ENCODE measurements at regions not wholly inside any gene's neighbourhood (a gene's known extent, or its start where the extent isn't known, plus 50 kb on each side); places are given as distances from the start of the nearest gene placed in this dataset.

DNA sequence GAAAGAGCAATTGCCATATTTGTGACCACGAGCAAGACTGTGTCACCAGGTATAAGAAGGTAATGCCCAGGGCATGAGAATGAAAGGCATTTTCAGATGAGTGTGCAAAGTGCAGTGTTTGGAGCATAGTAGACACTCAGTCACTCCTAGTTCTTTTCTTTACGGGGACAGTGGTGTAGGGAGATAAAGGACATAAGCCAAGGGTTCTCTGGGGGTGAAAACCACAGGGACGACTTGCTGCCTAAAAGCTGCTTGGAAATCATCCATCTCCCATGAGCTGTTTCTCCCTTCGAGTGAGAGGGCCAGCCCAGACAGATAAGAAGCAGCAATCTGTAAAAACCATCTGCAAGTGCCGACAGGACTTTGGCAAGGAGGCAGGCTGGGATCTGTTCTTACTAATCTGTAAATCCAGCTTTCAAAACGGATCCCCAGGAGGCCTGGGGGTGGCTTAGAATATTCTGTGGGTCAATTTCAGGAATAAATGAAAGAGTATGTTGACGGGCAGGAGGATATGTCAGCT lies 221.6 kb downstream of the LPIN1 start:
- Mint-ChIP-seq H3K9me3 (ENCODE audit: low read depth) (peaks cover 14% of the 10 kb centered on the region), H3K27me3 (no peaks in the 10 kb centered on the region), H3K36me3 (ENCODE audit: insufficient read depth) (no peaks in the 10 kb centered on the region), H3K4me3 (ENCODE audit: low read depth) (no peak overlapping the region), H3K27ac (no peak overlapping the region), H3K4me1 (ENCODE audit: low read depth) (no peaks in the 10 kb centered on the region)
- TF ChIP-seq, protein P1, sequence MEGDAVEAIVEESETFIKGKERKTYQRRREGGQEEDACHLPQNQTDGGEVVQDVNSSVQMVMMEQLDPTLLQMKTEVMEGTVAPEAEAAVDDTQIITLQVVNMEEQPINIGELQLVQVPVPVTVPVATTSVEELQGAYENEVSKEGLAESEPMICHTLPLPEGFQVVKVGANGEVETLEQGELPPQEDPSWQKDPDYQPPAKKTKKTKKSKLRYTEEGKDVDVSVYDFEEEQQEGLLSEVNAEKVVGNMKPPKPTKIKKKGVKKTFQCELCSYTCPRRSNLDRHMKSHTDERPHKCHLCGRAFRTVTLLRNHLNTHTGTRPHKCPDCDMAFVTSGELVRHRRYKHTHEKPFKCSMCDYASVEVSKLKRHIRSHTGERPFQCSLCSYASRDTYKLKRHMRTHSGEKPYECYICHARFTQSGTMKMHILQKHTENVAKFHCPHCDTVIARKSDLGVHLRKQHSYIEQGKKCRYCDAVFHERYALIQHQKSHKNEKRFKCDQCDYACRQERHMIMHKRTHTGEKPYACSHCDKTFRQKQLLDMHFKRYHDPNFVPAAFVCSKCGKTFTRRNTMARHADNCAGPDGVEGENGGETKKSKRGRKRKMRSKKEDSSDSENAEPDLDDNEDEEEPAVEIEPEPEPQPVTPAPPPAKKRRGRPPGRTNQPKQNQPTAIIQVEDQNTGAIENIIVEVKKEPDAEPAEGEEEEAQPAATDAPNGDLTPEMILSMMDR (IDR thresholded peaks at IDR 0.05; ENCODE audit: unreplicated experiment) = no peak
- DNase-seq (ENCODE audit: low spot score, unreplicated experiment) = no peak

DNA sequence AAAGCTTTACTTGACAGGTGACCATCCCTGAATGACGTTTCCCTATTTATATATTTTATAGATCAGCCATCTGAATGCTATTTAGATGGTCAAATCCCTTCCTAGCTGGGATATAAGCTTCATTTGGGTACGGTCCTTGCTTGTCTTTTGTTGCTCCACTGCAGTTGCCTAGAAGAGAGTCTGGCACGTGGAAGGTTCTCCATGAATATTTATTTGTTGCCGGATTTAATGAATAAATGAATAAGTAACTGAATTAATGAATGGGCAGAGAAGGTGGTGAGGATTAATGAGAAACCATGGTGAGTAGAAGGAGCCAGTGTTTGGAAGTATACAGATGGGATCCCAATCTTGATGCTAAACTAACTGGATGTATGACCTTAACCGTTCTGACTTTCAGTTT lies 222.1 kb downstream of the LPIN1 start:
- H3K27me3 Mint-ChIP-seq = no peaks in the 10 kb centered on the region
- H3K4me3 Mint-ChIP-seq (ENCODE audit: low read depth) = no peak overlapping the region
- TF ChIP-seq, protein P1 (IDR thresholded peaks at IDR 0.05; ENCODE audit: unreplicated experiment) = no peak
- H3K9me3 Mint-ChIP-seq (ENCODE audit: low read depth) = peaks cover 16% of the 10 kb centered on the region
- H3K27ac Mint-ChIP-seq = no peak overlapping the region
- no peaks in the 10 kb centered on the region for H3K4me1 Mint-ChIP-seq (ENCODE audit: low read depth)
- DNase-seq (ENCODE audit: low spot score, unreplicated experiment) = no peak
- H3K36me3 Mint-ChIP-seq (ENCODE audit: insufficient read depth) = no peaks in the 10 kb centered on the region

DNA sequence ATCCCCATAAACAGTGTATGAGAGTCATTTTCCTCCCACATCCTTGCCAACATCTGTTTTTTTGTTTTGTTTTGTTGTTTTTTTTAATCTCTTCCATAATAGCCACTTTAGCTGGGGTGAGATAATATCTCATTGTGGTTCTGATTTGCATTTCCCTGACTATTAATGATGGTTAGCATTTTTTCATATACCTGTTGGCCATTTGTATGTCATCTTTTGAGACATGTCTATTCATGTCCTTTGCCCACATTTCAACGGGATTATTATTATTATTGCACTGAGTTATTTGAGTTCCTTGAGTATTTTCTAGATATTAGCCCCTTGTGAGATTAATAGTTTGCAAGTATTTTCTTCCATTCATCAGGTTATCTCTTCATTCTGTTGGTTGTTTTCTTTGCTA lies 223.3 kb downstream of the LPIN1 start:
- H3K9me3 Mint-ChIP-seq (ENCODE audit: low read depth) = peaks cover 21% of the 10 kb centered on the region
- H3K4me3 Mint-ChIP-seq (ENCODE audit: low read depth) = no peak overlapping the region
- H3K36me3 Mint-ChIP-seq (ENCODE audit: insufficient read depth) = peaks cover 1% of the 10 kb centered on the region
- TF ChIP-seq, protein P1 (IDR thresholded peaks at IDR 0.05; ENCODE audit: unreplicated experiment) = no peak
- no peaks in the 10 kb centered on the region for H3K27me3 Mint-ChIP-seq
- no peak overlapping the region for H3K27ac Mint-ChIP-seq
- H3K4me1 Mint-ChIP-seq (ENCODE audit: low read depth) = no peaks in the 10 kb centered on the region
- DNase-seq (ENCODE audit: low spot score, unreplicated experiment) = no peak

DNA sequence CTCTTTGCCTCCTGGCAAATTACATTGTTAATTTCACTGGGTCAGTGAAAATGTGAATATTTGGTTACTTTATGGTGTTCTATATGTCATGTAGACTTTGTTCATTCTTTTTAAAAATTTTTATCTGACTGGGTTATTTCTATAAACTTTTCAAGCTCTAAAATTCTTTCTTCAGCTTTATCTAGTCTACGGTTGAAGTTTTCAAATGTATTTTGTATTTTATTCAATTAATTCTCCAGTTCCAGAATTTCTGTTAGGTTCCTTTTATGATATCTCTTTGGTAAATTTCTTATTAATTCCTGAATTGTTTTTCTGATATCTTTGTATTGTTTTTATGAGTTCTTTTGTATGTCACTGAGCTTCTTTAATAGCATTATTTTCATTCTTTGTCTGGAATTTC lies 228.1 kb downstream of the LPIN1 start:
- Mint-ChIP-seq H3K9me3 (ENCODE audit: low read depth) (peaks cover 21% of the 10 kb centered on the region), H3K4me3 (ENCODE audit: low read depth) (no peak overlapping the region), H3K4me1 (ENCODE audit: low read depth) (no peaks in the 10 kb centered on the region), H3K27me3 (peaks cover 3% of the 10 kb centered on the region), H3K36me3 (ENCODE audit: insufficient read depth) (peaks cover 1% of the 10 kb centered on the region), H3K27ac (no peak overlapping the region)
- DNase-seq (ENCODE audit: low spot score, unreplicated experiment) = no peak
- TF ChIP-seq, protein P1 (IDR thresholded peaks at IDR 0.05; ENCODE audit: unreplicated experiment) = no peak

DNA sequence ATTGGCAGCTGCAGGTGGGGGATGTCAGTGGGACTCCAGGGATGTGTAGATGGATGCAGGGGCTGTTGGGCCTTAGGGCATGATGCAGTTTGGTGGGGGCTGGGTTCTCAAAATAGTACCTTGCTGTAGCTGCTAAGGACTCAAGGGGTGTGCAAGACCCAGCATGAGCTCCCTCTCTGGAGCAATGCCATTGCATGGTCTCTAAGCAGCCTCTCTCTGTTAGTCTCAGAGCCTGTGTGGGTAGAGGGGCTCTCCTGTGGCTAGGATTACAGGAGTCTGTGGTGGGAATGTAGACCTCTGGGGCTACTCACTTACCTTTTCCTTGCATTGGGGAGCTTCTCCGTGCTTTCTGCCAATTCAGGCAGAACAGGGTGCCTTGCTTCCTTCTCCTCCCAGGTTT lies 228.9 kb downstream of the LPIN1 start:
- Mint-ChIP-seq H3K4me3 (ENCODE audit: low read depth) (no peak overlapping the region), H3K27ac (no peak overlapping the region)
- TF ChIP-seq, protein P1 (IDR thresholded peaks at IDR 0.05; ENCODE audit: unreplicated experiment) = no peak

More for the DNA sequence above, 228.9 kb downstream of the LPIN1 start:
- H3K9me3 Mint-ChIP-seq (ENCODE audit: low read depth) = peaks cover 21% of the 10 kb centered on the region
- DNase-seq (ENCODE audit: low spot score, unreplicated experiment) = no peak
- H3K27me3 Mint-ChIP-seq = peaks cover 3% of the 10 kb centered on the region
- no peaks in the 10 kb centered on the region for H3K4me1 Mint-ChIP-seq (ENCODE audit: low read depth)
- H3K36me3 Mint-ChIP-seq (ENCODE audit: insufficient read depth) = peaks cover 1% of the 10 kb centered on the region

Data from progenitor cell of endocrine pancreas (in vitro differentiated cells).